Stomach (tissue), 4 donors: ENCODE measurements at regions not wholly inside any gene's neighbourhood (a gene's known extent, or its start where the extent isn't known, plus 50 kb on each side); places are given as distances from the start of the nearest gene placed in this dataset.

ENCODE experiments used
- EP300 ChIP-seq: sonication (generic); formaldehyde crosslinking; IDR thresholded peaks from one replicate; pipeline ENCODE4 v1.6.1; 2017; ENCODE audit warnings: antibody characterized with exemption
- POLR2A ChIP-seq, 4 donors: fragments of 450-650 bp; IDR thresholded peaks; one replicate each; pipeline ENCODE4 v1.6.1; 2016; ENCODE audit warnings: antibody characterized with exemption in 4 of 4, control low read depth in 2 of 4, mild to moderate bottlenecking in 1 of 4, moderate library complexity in 1 of 4
- POLR2AphosphoS5 ChIP-seq, 3 donors: sonication (generic); formaldehyde crosslinking; IDR thresholded peaks; one replicate each; pipeline ENCODE4 v1.6.1; 2016; ENCODE audit warnings: antibody characterized with exemption in 3 of 3
- TF ChIP-seq, protein P1 (sequence below), 7 experiments: fragments of 450-650 bp in 4 of 7; fragments of 200-600 bp in 3 of 7; sonication (generic) in 3 of 7; IDR thresholded peaks; one replicate each; pipeline ENCODE4 v1.5.1; 2016 to 2019; ENCODE audit warnings: antibody characterized with exemption in 7 of 7, control low read depth in 2 of 7, mild to moderate bottlenecking in 1 of 7

DNA sequence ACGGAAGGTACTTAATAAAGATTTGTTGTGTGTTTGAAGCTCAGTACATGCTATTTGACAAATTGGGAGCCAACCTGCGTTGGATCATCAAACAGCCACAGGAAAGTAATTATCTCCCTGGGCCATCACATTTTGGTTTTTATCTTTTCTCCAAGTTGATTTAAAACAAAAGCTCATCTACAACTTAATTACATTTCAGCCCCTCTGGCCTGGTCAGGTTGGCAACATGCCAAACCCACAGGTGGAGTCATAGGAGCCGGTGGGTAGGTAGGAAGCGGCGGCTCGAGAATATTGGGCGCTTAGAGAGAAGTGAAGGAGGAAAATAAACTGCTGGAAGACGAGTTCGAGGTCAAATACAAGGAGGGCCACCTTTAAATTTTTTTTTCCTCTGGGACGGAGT is 64.9 kb upstream of the FANCC start:
- TF ChIP-seq, protein P1, sequence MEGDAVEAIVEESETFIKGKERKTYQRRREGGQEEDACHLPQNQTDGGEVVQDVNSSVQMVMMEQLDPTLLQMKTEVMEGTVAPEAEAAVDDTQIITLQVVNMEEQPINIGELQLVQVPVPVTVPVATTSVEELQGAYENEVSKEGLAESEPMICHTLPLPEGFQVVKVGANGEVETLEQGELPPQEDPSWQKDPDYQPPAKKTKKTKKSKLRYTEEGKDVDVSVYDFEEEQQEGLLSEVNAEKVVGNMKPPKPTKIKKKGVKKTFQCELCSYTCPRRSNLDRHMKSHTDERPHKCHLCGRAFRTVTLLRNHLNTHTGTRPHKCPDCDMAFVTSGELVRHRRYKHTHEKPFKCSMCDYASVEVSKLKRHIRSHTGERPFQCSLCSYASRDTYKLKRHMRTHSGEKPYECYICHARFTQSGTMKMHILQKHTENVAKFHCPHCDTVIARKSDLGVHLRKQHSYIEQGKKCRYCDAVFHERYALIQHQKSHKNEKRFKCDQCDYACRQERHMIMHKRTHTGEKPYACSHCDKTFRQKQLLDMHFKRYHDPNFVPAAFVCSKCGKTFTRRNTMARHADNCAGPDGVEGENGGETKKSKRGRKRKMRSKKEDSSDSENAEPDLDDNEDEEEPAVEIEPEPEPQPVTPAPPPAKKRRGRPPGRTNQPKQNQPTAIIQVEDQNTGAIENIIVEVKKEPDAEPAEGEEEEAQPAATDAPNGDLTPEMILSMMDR (IDR thresholded peaks at IDR 0.05), result no peak
- no peak for TF ChIP-seq POLR2A (IDR thresholded peaks at IDR 0.05)
- TF ChIP-seq POLR2AphosphoS5 (IDR thresholded peaks at IDR 0.05), result no peak
- no peak for TF ChIP-seq EP300
